ENCODE measurements at regions not wholly inside any gene's neighbourhood (a gene's known extent, or its start where the extent isn't known, plus 50 kb on each side); places are given as distances from the start of the nearest gene placed in this dataset.
"Not testable (repeated sequence)": the region's sequence is repeated elsewhere in the genome, so short reads cannot be mapped to it uniquely, and the experiment has no call there.

- no peak for DNase-seq
These were observed 511.2 kb upstream of the GRAMD2B start for GRCh38 chr5:125912028-125912427.

GRCh38 chr5:125913200-125913599, 510.0 kb upstream of the GRAMD2B start:
- no peak for DNase-seq

- DNase-seq, result no peak
These were observed 508.7 kb upstream of the GRAMD2B start for GRCh38 chr5:125914471-125914870.

GRCh38 chr5:125923958-125924357, 499.3 kb upstream of the GRAMD2B start:
- DNase-seq, result peak; percentile 1 to 6

- DNase-seq, result no peak
These were observed 497.0 kb upstream of the GRAMD2B start for GRCh38 chr5:125926172-125926571.

- no peak for DNase-seq
These were observed 494.5 kb upstream of the GRAMD2B start for GRCh38 chr5:125928663-125929062.

GRCh38 chr5:125950012-125950615, 473.1 kb upstream of the GRAMD2B start:
- DNase-seq, result no peak

- no peak for DNase-seq
These were observed 462.1 kb upstream of the GRAMD2B start for GRCh38 chr5:125961150-125961549.

- no peak for DNase-seq
These were observed 457.6 kb upstream of the GRAMD2B start for GRCh38 chr5:125965577-125965976.

- DNase-seq, result no peak
These were observed 455.6 kb upstream of the GRAMD2B start for GRCh38 chr5:125967576-125967975.

- no peak for DNase-seq
These were observed 454.0 kb upstream of the GRAMD2B start for GRCh38 chr5:125969011-125969813.

- DNase-seq, result no peak
These were observed 453.4 kb upstream of the GRAMD2B start for GRCh38 chr5:125969814-125970171.

GRCh38 chr5:125970631-125971307, 452.4 kb upstream of the GRAMD2B start:
- DNase-seq, result no peak

- DNase-seq, result no peak
These were observed 450.5 kb upstream of the GRAMD2B start for GRCh38 chr5:125972706-125973105.

GRCh38 chr5:125974679-125975078, 448.5 kb upstream of the GRAMD2B start:
- no peak for DNase-seq

- no peak for DNase-seq
These were observed 446.7 kb upstream of the GRAMD2B start for GRCh38 chr5:125976421-125977000.

GRCh38 chr5:125978015-125978414, 445.2 kb upstream of the GRAMD2B start:
- DNase-seq, result no peak

GRCh38 chr5:125979636-125980035, 443.6 kb upstream of the GRAMD2B start:
- DNase-seq, result no peak

GRCh38 chr5:125981016-125981415, 442.2 kb upstream of the GRAMD2B start:
- DNase-seq, result no peak

GRCh38 chr5:125987677-125988255, 435.4 kb upstream of the GRAMD2B start:
- no peak for DNase-seq

- no peak for DNase-seq
These were observed 431.2 kb upstream of the GRAMD2B start for GRCh38 chr5:125992050-125992449.

- not testable (repeated sequence) for DNase-seq
These were observed 423.8 kb upstream of the GRAMD2B start for GRCh38 chr5:125999271-126000030.

- DNase-seq, result no peak
These were observed 422.7 kb upstream of the GRAMD2B start for GRCh38 chr5:126000507-126000906.
